Esophagus muscularis mucosa (tissue), 4 donors: ENCODE measurements at regions not wholly inside any gene's neighbourhood (a gene's known extent, or its start where the extent isn't known, plus 50 kb on each side); places are given as distances from the start of the nearest gene placed in this dataset.

Experiments used
- DNase-seq: peaks from one replicate; pipeline ENCODE4 v3.0.0-alpha.2; 2017; ENCODE audit errors: extremely low spot score
- H3K27ac ChIP-seq, 4 donors: fragments of 200-600 bp; sonication (generic); replicated peaks in 1 of 4; 1 replicate in 3 of 4; 2 replicates in 1 of 4; pipeline ENCODE4 v1.5.1; 2016 to 2019; ENCODE audit warnings: mild to moderate bottlenecking in 1 of 4
- H3K27me3 ChIP-seq, 4 donors: fragments of 200-600 bp; sonication (generic); one replicate each; pipeline versions ENCODE4 v1.5.1 to v1.6.0; 2016 to 2019
- H3K36me3 ChIP-seq, 4 donors: fragments of 200-600 bp; sonication (generic); one replicate each; pipeline ENCODE4 v1.5.1; 2016 to 2019
- H3K4me1 ChIP-seq, 4 donors: fragments of 200-600 bp; sonication (generic); one replicate each; pipeline ENCODE4 v1.5.1; 2016 to 2019
- H3K4me3 ChIP-seq, 4 donors: fragments of 200-600 bp; sonication (generic); 1 replicate in 2 of 4; 2 replicates in 2 of 4; pipeline ENCODE4 v1.5.1; 2016 to 2019; ENCODE audit warnings: mild to moderate bottlenecking in 4 of 4, moderate library complexity in 1 of 4
- H3K9me3 ChIP-seq, 4 donors: fragments of 200-600 bp; sonication (generic); 1 replicate in 3 of 4; 2 replicates in 1 of 4; pipeline ENCODE4 v1.5.1; 2016 to 2019
- CTCF ChIP-seq, 3 experiments: fragments of 200-600 bp in 2 of 3; fragments of 450-650 bp in 1 of 3; sonication (generic) in 2 of 3; IDR thresholded peaks; one replicate each; pipeline ENCODE4 v1.5.1; 2017 to 2019; ENCODE audit warnings: antibody characterized with exemption in 3 of 3, mild to moderate bottlenecking in 2 of 3, moderate library complexity in 1 of 3
- EP300 ChIP-seq: sonication (generic); formaldehyde crosslinking; IDR thresholded peaks from one replicate; pipeline ENCODE4 v1.6.1; 2017; ENCODE audit warnings: antibody characterized with exemption
- POLR2A ChIP-seq: fragments of 450-650 bp; IDR thresholded peaks from one replicate; pipeline ENCODE4 v1.6.1; 2017; ENCODE audit warnings: antibody characterized with exemption, moderate library complexity, mild to moderate bottlenecking, low read depth
- POLR2AphosphoS5 ChIP-seq, 2 donors: sonication (generic); formaldehyde crosslinking; IDR thresholded peaks; one replicate each; pipeline ENCODE4 v1.6.1; 2017; ENCODE audit warnings: antibody characterized with exemption in 2 of 2
- WGBS: methylation state at CpG from one replicate; pipeline ENCODE4 v1.1.5; 2018; 5-methylcytosine and 5-hydroxymethylcytosine counted together
- intact Hi-C: fragments of 100-400 bp; cut with DNase I; formaldehyde crosslinking; loops from one replicate; pipeline ENCODE4 v1.15.1; 2023

GRCh38 chr1:58104960-58105359, 441.6 kb downstream of the OMA1 start:
- Histone ChIP-seq H3K27me3 (no peaks in the 10 kb centered on the region), H3K36me3 (no peaks in the 10 kb centered on the region), H3K27ac (no peak overlapping the region), H3K9me3 (no peaks in the 10 kb centered on the region), H3K4me3 (no peak overlapping the region), H3K4me1 (no peaks in the 10 kb centered on the region)
- TF ChIP-seq EP300, result no peak
- TF ChIP-seq CTCF (IDR thresholded peaks at IDR 0.05), result no peak
- TF ChIP-seq POLR2A, result no peak
- TF ChIP-seq POLR2AphosphoS5 (IDR thresholded peaks at IDR 0.05), result no peak
- WGBS, result 73% methylated on average over 4 of the region's 4 CpGs
- intact Hi-C loops, result no loop called here
- no peak for DNase-seq

- no peak for DNase-seq
- Histone ChIP-seq H3K4me1 (no peaks in the 10 kb centered on the region), H3K27me3 (no peaks in the 10 kb centered on the region), H3K4me3 (no peak overlapping the region), H3K36me3 (no peaks in the 10 kb centered on the region), H3K9me3 (no peaks in the 10 kb centered on the region), H3K27ac (no peak overlapping the region)
- WGBS, result 78% methylated on average over 2 of the region's 2 CpGs
- intact Hi-C loops, result no loop called here
- TF ChIP-seq POLR2AphosphoS5 (IDR thresholded peaks at IDR 0.05) (no peak), POLR2A (no peak), EP300 (no peak), CTCF (IDR thresholded peaks at IDR 0.05) (no peak)
Measured at GRCh38 chr1:58096714-58097113, 449.8 kb downstream of the OMA1 start.

DNA sequence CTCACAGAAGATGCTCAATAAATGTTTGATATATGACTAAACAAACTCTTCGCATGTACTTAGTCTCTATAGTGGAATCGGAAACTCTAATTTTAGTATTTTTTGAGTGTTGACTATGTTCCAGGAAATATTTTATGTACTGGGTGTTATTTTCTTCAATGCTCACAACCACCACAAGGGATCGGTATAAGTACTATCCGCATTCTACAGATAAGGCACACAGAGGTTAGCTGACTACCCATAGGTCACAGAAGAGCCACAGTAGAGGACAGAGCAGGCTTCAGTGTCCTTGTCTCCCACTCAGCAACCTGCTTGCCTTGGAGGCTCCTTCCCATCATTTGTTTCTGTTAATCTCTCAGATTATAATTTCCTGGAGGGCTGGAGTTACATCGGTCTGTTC, 451.3 kb downstream of the OMA1 start:
- intact Hi-C loops, result no loop called here
- H3K27me3 ChIP-seq, result no peaks in the 10 kb centered on the region
- TF ChIP-seq EP300, result no peak
- TF ChIP-seq POLR2AphosphoS5 (IDR thresholded peaks at IDR 0.05), result no peak
- no peak for TF ChIP-seq POLR2A
- no peak for TF ChIP-seq CTCF (IDR thresholded peaks at IDR 0.05)
- H3K27ac ChIP-seq, result no peak overlapping the region
- H3K36me3 ChIP-seq, result no peaks in the 10 kb centered on the region
- no peaks in the 10 kb centered on the region for H3K4me1 ChIP-seq
- WGBS, result 95% methylated on average over 5 of the region's 5 CpGs
- H3K9me3 ChIP-seq, result no peaks in the 10 kb centered on the region
- no peak overlapping the region for H3K4me3 ChIP-seq
- DNase-seq, result no peak

DNA sequence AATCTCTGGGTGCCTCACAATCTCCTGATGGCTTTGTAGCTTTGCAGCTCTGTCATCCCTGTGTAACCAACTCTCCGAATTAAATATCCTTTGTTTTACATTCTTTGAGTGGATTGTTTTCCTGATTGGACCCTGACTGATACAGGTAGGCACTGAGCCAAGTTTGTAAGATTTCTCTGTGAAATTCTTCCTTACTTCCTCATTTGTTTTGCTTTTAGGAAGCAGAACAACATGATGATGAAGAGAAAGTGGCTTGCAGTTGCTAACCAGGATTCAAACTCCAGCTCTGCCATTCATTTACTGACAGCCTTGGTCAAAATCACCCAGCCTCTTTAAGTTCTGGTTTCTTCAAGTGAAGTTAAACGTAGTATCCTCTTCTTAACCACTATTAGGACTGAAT, 452.3 kb downstream of the OMA1 start:
- TF ChIP-seq POLR2AphosphoS5 (IDR thresholded peaks at IDR 0.05) (no peak), POLR2A (no peak), CTCF (IDR thresholded peaks at IDR 0.05) (no peak), EP300 (no peak)
- Histone ChIP-seq H3K27me3 (no peaks in the 10 kb centered on the region), H3K27ac (no peak overlapping the region), H3K36me3 (no peaks in the 10 kb centered on the region), H3K4me1 (no peaks in the 10 kb centered on the region), H3K9me3 (no peaks in the 10 kb centered on the region), H3K4me3 (no peak overlapping the region)
- intact Hi-C loops, result no loop called here
- 58% methylated on average over 2 of the region's 2 CpGs for WGBS
- DNase-seq, result no peak

- no peak overlapping the region for H3K4me3 ChIP-seq
- no peak for TF ChIP-seq POLR2A
- no peak for TF ChIP-seq EP300
- no peak for TF ChIP-seq POLR2AphosphoS5 (IDR thresholded peaks at IDR 0.05)
- no peak for TF ChIP-seq CTCF (IDR thresholded peaks at IDR 0.05)
- intact Hi-C loops, result no loop called here
- no peaks in the 10 kb centered on the region for H3K36me3 ChIP-seq
- H3K9me3 ChIP-seq, result no peaks in the 10 kb centered on the region
- H3K27me3 ChIP-seq, result no peaks in the 10 kb centered on the region
- H3K27ac ChIP-seq, result no peak overlapping the region
- no peaks in the 10 kb centered on the region for H3K4me1 ChIP-seq
- DNase-seq, result no peak
- WGBS, result 46% methylated on average over 2 of the region's 2 CpGs
Measured at GRCh38 chr1:58090640-58091039, 455.9 kb downstream of the OMA1 start.
